Mammary epithelial cell (primary cell): ENCODE measurements at regions not wholly inside any gene's neighbourhood (a gene's known extent, or its start where the extent isn't known, plus 50 kb on each side); places are given as distances from the start of the nearest gene placed in this dataset.
"Not testable (repeated sequence)": the region's sequence is repeated elsewhere in the genome, so short reads cannot be mapped to it uniquely, and the experiment has no call there.

Source experiments
- EZH2 ChIP-seq: IDR thresholded peaks from 2 replicates; pipeline ENCODE4 v1.6.1; 2012; ENCODE audit warnings: low read length, inconsistent platforms, borderline replicate concordance
- TF ChIP-seq, protein P1 (sequence below), 2 donors: IDR thresholded peaks in 1 of 2; conservative IDR thresholded peaks in 1 of 2; 2 replicates each; pipeline ENCODE4 v1.5.1; 2011 to 2012; ENCODE audit warnings: inconsistent platforms in 2 of 2, low read length in 2 of 2, mild to moderate bottlenecking in 2 of 2, control low read depth in 1 of 2, low read depth in 1 of 2; ENCODE audit not compliant: insufficient read depth in 1 of 2; ENCODE audit errors: extremely low read depth in 1 of 2

DNA sequence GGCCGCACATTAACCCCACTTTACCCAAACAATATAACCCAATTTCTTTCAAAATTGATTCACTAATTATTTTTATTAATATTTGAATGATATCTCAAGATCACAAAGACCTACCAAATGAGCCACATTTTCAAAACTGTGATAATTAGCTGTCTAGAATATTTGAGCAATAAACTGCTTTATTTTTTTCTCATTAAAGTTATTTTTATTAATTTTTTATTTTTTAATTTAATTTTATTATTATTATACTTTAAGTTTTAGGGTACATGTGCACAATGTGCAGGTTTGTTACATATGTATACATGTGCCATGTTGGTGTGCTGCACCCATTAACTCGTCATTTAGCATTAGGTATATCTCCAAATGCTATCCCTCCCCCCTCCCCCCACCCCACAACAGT, 489.8 kb upstream of the TECRL start:
- TF ChIP-seq, protein P1, sequence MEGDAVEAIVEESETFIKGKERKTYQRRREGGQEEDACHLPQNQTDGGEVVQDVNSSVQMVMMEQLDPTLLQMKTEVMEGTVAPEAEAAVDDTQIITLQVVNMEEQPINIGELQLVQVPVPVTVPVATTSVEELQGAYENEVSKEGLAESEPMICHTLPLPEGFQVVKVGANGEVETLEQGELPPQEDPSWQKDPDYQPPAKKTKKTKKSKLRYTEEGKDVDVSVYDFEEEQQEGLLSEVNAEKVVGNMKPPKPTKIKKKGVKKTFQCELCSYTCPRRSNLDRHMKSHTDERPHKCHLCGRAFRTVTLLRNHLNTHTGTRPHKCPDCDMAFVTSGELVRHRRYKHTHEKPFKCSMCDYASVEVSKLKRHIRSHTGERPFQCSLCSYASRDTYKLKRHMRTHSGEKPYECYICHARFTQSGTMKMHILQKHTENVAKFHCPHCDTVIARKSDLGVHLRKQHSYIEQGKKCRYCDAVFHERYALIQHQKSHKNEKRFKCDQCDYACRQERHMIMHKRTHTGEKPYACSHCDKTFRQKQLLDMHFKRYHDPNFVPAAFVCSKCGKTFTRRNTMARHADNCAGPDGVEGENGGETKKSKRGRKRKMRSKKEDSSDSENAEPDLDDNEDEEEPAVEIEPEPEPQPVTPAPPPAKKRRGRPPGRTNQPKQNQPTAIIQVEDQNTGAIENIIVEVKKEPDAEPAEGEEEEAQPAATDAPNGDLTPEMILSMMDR (conservative IDR thresholded peaks at IDR 0.05 in 1 of 2, IDR thresholded peaks at IDR 0.05 in 1 of 2; ENCODE audit: extremely low read depth in 1 of 2, insufficient read depth in 1 of 2, low read depth in 1 of 2, low read length in 2 of 2) = not testable (repeated sequence)
- TF ChIP-seq EZH2 = not testable (repeated sequence)
